Pancreas (tissue), 10 donors: ENCODE measurements at regions not wholly inside any gene's neighbourhood (a gene's known extent, or its start where the extent isn't known, plus 50 kb on each side); places are given as distances from the start of the nearest gene placed in this dataset.

ENCODE experiments used
- ATAC-seq, 4 donors: fragments of 200-7000 bp; cut with Tn5 transposase; one replicate each; pipeline versions ENCODE4 v1.8.0 to v1.9.1; 2020; ENCODE audit warnings: mild to moderate bottlenecking in 4 of 4, moderate library complexity in 4 of 4
- DNase-seq, 6 donors: peaks; one replicate each; pipeline ENCODE4 v3.0.0-alpha.2; 2020
- FAIRE-seq: peaks from 2 replicates; lab custom pipeline; 2012; peaks lifted over from hg19 to GRCh38; lab: Jason Lieb, UNC
- H3K27ac ChIP-seq, 4 donors: fragments of 200-600 bp; sonication (generic); 1 replicate in 3 of 4; 2 replicates in 1 of 4; pipeline versions ENCODE4 v1.5.0 to v1.8.0; 2020
- H3K27me3 ChIP-seq, 4 donors: fragments of 200-600 bp; one replicate each; pipeline ENCODE4 v1.8.0; 2021
- H3K36me3 ChIP-seq, 3 donors: fragments of 200-600 bp; sonication (generic) in 1 of 3; one replicate each; pipeline versions ENCODE4 v1.5.0 to v1.8.0; 2020 to 2021
- H3K4me1 ChIP-seq, 3 donors: fragments of 200-600 bp; one replicate each; pipeline ENCODE4 v1.8.0; 2021
- H3K4me3 ChIP-seq, 4 donors: fragments of 200-600 bp; sonication (generic) in 2 of 4; one replicate each; pipeline versions ENCODE4 v1.5.0 to v1.8.0; 2020 to 2021
- H3K9me3 ChIP-seq, 4 donors: fragments of 200-600 bp; one replicate each; pipeline ENCODE4 v1.8.0; 2021
- CTCF ChIP-seq, 4 donors: fragments of 200-600 bp; sonication (generic) in 3 of 4; IDR thresholded peaks; one replicate each; pipeline versions ENCODE4 v1.5.0 to v1.8.0; 2021; ENCODE audit warnings: antibody characterized with exemption in 4 of 4
- WGBS, 2 donors: extraction: QIAGEN DNeasy Blood & Tissue Kit; methylation state at CpG; one replicate each; pipeline ENCODE4 v1.1.7; 2013; 5-methylcytosine and 5-hydroxymethylcytosine counted together
- intact Hi-C, 3 donors: fragments of 100-400 bp; cut with DNase I; formaldehyde crosslinking; loops; one replicate each; pipeline versions ENCODE4 v1.11.1 to v1.14.2; 2022
- donor health status: healthy with polysubstance abuse.
- donor health status: DM: no; HTN: no; CAD: no; lungs with moderate emphysema.
- donor health status: DM: no; HTN: no; CAD: no.
- donor health status: control.
- donor health status: control.
- donor health status: Bipolar disorder and iron deficiency.
- donor health status: DM: yes; HTN: yes; CAD: no.
- donor health status: DM: no; HTN: no; CAD: no.
- donor health status: DM: no; HTN: no; CAD: no.
- donor health status: DM: yes; HTN: yes; CAD: no.

GRCh38 chr3:111253733-111254132 is 182.1 kb downstream of the NECTIN3 start:
- TF ChIP-seq CTCF (IDR thresholded peaks at IDR 0.05): no peak
- Histone ChIP-seq H3K4me3 (no peak overlapping the region), H3K27me3 (no peaks in the 10 kb centered on the region), H3K27ac (no peak overlapping the region), H3K4me1 (no peaks in the 10 kb centered on the region), H3K36me3 (no peaks in the 10 kb centered on the region), H3K9me3 (no peaks in the 10 kb centered on the region)
- FAIRE-seq (no peak), DNase-seq (no peak), ATAC-seq (no peak)
- intact Hi-C loops: no loop called here
- WGBS, 2 donors: 62 to 72% methylated on average over 2 of the region's 2 CpGs

- no peaks in the 10 kb centered on the region for H3K27me3 ChIP-seq
- H3K4me1 ChIP-seq: no peaks in the 10 kb centered on the region
- no peak for TF ChIP-seq CTCF (IDR thresholded peaks at IDR 0.05)
- no peak overlapping the region for H3K27ac ChIP-seq
- no peaks in the 10 kb centered on the region for H3K36me3 ChIP-seq
- no peak overlapping the region for H3K4me3 ChIP-seq
- no peaks in the 10 kb centered on the region for H3K9me3 ChIP-seq
- intact Hi-C loops: no loop called here
- ATAC-seq: no peak
- FAIRE-seq: no peak
- no peak for DNase-seq
These were observed 189.3 kb downstream of the NECTIN3 start for GRCh38 chr3:111260878-111261277.

GRCh38 chr3:111269777-111270176 is 198.2 kb downstream of the NECTIN3 start:
- DNase-seq (no peak), FAIRE-seq (no peak), ATAC-seq (no peak)
- Histone ChIP-seq H3K27ac (no peak overlapping the region), H3K9me3 (no peaks in the 10 kb centered on the region), H3K36me3 (peaks cover 0 to 2% (median 0%) of the 10 kb centered on the region in 3 donors), H3K27me3 (no peaks in the 10 kb centered on the region), H3K4me1 (no peaks in the 10 kb centered on the region), H3K4me3 (no peak overlapping the region)
- 19 to 37% methylated on average over 2 of the region's 2 CpGs for WGBS, 2 donors
- intact Hi-C loops: no loop called here
- no peak for TF ChIP-seq CTCF (IDR thresholded peaks at IDR 0.05)

- Histone ChIP-seq H3K36me3 (no peaks in the 10 kb centered on the region), H3K27me3 (no peaks in the 10 kb centered on the region), H3K27ac (no peak overlapping the region), H3K9me3 (no peaks in the 10 kb centered on the region), H3K4me3 (no peak overlapping the region), H3K4me1 (no peaks in the 10 kb centered on the region)
- no peak for DNase-seq
- intact Hi-C loops: no loop called here
- no peak for ATAC-seq
- no peak for FAIRE-seq
- 10 to 12% methylated on average over 4 of the region's 4 CpGs for WGBS, 2 donors
- no peak for TF ChIP-seq CTCF (IDR thresholded peaks at IDR 0.05)
These were observed 205.6 kb downstream of the NECTIN3 start for GRCh38 chr3:111277226-111277625.

GRCh38 chr3:111278959-111279358 is 207.3 kb downstream of the NECTIN3 start:
- intact Hi-C loops: no loop called here
- FAIRE-seq (no peak), DNase-seq (no peak), ATAC-seq (no peak)
- Histone ChIP-seq H3K36me3 (no peaks in the 10 kb centered on the region), H3K4me3 (no peak overlapping the region), H3K4me1 (no peaks in the 10 kb centered on the region), H3K27ac (no peak overlapping the region), H3K27me3 (no peaks in the 10 kb centered on the region), H3K9me3 (no peaks in the 10 kb centered on the region)
- no peak for TF ChIP-seq CTCF (IDR thresholded peaks at IDR 0.05)
